K562 (cell line): ENCODE measurements at regions not wholly inside any gene's neighbourhood (a gene's known extent, or its start where the extent isn't known, plus 50 kb on each side); places are given as distances from the start of the nearest gene placed in this dataset.

ENCODE experiments used
- BACH1 ChIP-seq: fragments of 200-800 bp; sonication (Bioruptor generic); IDR thresholded peaks from 2 replicates; pipeline ENCODE4 v1.6.1; 2016; ENCODE audit warnings: missing genetic modification characterization, missing compliant biosample characterization
- FOXA3 ChIP-seq, 2 experiments: fragments of 450-650 bp in 1 of 2; sonication (generic) in 1 of 2; formaldehyde crosslinking; IDR thresholded peaks in 1 of 2; conservative IDR thresholded peaks in 1 of 2; 2 replicates each; pipeline versions ENCODE4 v1.4.0 to v1.8.0; 2020 to 2022; ENCODE audit warnings: mild to moderate bottlenecking in 2 of 2, missing genetic modification reagents in 1 of 2
- JUNB ChIP-seq: fragments of 450-650 bp; formaldehyde crosslinking; conservative IDR thresholded peaks from 2 replicates; pipeline ENCODE4 v1.4.0; 2020; ENCODE audit warnings: mild to moderate bottlenecking
- MAFK ChIP-seq: IDR thresholded peaks from 2 replicates; pipeline ENCODE4 v1.6.1; 2011; ENCODE audit warnings: low read length, improper control_type of control experiment
- REST ChIP-seq, 2 experiments: fragments of 450-650 bp; formaldehyde crosslinking in 1 of 2; IDR thresholded peaks; 2 replicates each; pipeline versions ENCODE4 v1.4.0 to v1.6.1; 2014 to 2020; ENCODE audit warnings: mild to moderate bottlenecking in 2 of 2, borderline replicate concordance in 1 of 2, low read depth in 1 of 2
- ZNF639 ChIP-seq, 2 experiments: fragments of 200-800 bp in 1 of 2; sonication (Bioruptor generic) in 1 of 2; sonication (generic) in 1 of 2; formaldehyde crosslinking in 1 of 2; IDR thresholded peaks in 1 of 2; conservative IDR thresholded peaks in 1 of 2; 2 replicates each; pipeline versions ENCODE4 v1.5.0 to v1.6.1; 2016 to 2020; ENCODE audit warnings: missing compliant biosample characterization in 1 of 2, missing genetic modification characterization in 1 of 2, missing genetic modification reagents in 1 of 2

GRCh38 chr9:78396087-78396486 is 99.2 kb downstream of the PSAT1 start:
- no peak for TF ChIP-seq FOXA3 (CRISPR knock-in tag; conservative IDR thresholded peaks at IDR 0.05 in 1 of 2, IDR thresholded peaks at IDR 0.05 in 1 of 2)
- TF ChIP-seq REST (IDR thresholded peaks at IDR 0.05; ENCODE audit: borderline replicate concordance): no peak
- no peak for TF ChIP-seq REST (CRISPR knock-in tag; IDR thresholded peaks at IDR 0.05; ENCODE audit: low read depth)
- no peak for TF ChIP-seq BACH1 (tag)
- TF ChIP-seq JUNB (CRISPR knock-in tag): no peak
- no peak for TF ChIP-seq ZNF639 (CRISPR knock-in tag; conservative IDR thresholded peaks at IDR 0.05 in 1 of 2, IDR thresholded peaks at IDR 0.05 in 1 of 2)
- TF ChIP-seq MAFK: no peak
